OCI-LY3 (cell line): ENCODE measurements at regions not wholly inside any gene's neighbourhood (a gene's known extent, or its start where the extent isn't known, plus 50 kb on each side); places are given as distances from the start of the nearest gene placed in this dataset.

Experiments
- H2AFZ ChIP-seq: fragments of 200-600, 300-600 bp; shearing (Covaris generic); 2 replicates; pipeline ENCODE4 v1.6.0; 2014; ENCODE audit warnings: antibody characterized with exemption, low read depth, low read length
- H3K27ac ChIP-seq: fragments of 200-600, 300-600 bp; sonication (generic); 2 replicates; pipeline ENCODE4 v1.5.1; 2014; ENCODE audit warnings: mild to moderate bottlenecking, low read length, moderate library complexity, mixed read lengths
- H3K27me3 ChIP-seq: fragments of 200-600, 300-600 bp; sonication (generic); 2 replicates; pipeline ENCODE4 v1.6.1; 2014; ENCODE audit warnings: low read depth, low read length, mixed read lengths
- H3K36me3 ChIP-seq: fragments of 200-600, 300-600 bp; sonication (generic); replicated peaks from 2 replicates; pipeline ENCODE3; 2014; ENCODE audit warnings: low read depth, low read length, mixed read lengths
- H3K4me1 ChIP-seq: fragments of 300-600, 200-600 bp; sonication (generic); 2 replicates; pipeline ENCODE4 v1.6.1; 2014; ENCODE audit warnings: low read length, mixed read lengths
- H3K4me2 ChIP-seq: fragments of 200-600, 300-600 bp; sonication (generic); 2 replicates; pipeline ENCODE4 v1.6.1; 2014; ENCODE audit warnings: low read length, mixed read lengths
- H3K4me3 ChIP-seq: fragments of 300-600, 200-600 bp; sonication (generic); 2 replicates; pipeline ENCODE4 v1.5.1; 2014; ENCODE audit warnings: antibody characterized with exemption, mild to moderate bottlenecking, low read length, moderate library complexity
- H3K79me2 ChIP-seq: fragments of 300-600, 200-600 bp; shearing (Covaris generic); 2 replicates; pipeline ENCODE4 v1.6.1; 2014; ENCODE audit warnings: mild to moderate bottlenecking, low read length, mixed read lengths
- H3K9ac ChIP-seq: fragments of 300-600, 200-600 bp; shearing (Covaris generic); 2 replicates; pipeline ENCODE4 v1.6.0; 2014; ENCODE audit warnings: mild to moderate bottlenecking, low read length, moderate library complexity
- H3K9me3 ChIP-seq: fragments of 200-600, 300-600 bp; shearing (Covaris generic); 2 replicates; pipeline ENCODE4 v1.6.1; 2014; ENCODE audit warnings: low read length, mixed read lengths; ENCODE audit not compliant: insufficient read depth
- H4K20me1 ChIP-seq: fragments of 200-600, 300-600 bp; sonication (generic); 2 replicates; pipeline ENCODE4 v1.6.1; 2016; ENCODE audit warnings: low read length, mixed read lengths; ENCODE audit not compliant: insufficient read depth
- EZH2phosphoT487 ChIP-seq: fragments of 200-600 bp; shearing (Covaris generic); IDR thresholded peaks from 2 replicates; pipeline ENCODE4 v1.6.1; 2018; ENCODE audit warnings: antibody characterized with exemption, mixed run types, low read depth
- TF ChIP-seq, protein P1 (sequence below): fragments of 200-600, 300-600 bp; sonication (generic); IDR thresholded peaks from 2 replicates; pipeline ENCODE4 v1.5.1; 2014; ENCODE audit warnings: antibody characterized with exemption, low read length, low read depth

DNA sequence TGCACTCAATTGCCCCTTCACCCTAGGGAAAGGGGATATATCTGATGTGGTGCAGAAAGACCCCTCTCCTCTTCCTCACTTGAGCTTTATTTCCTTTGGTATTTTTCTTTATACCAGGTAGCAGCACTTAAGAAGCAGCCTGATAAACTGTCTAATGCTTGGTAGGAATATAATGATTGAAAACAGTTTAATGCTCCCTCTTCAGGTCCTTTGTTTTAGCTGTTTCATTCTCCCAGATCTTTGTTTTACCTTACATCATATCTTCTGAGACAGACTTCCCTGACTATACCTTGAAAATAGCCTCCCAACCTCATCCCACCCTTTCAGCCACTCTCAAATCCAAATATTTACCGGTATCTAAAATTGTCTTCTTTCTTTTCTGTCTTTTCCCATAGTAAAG is 87.9 kb downstream of the NUDT12 start:
- H3K4me3 ChIP-seq, result no peak overlapping the region
- H3K4me2 ChIP-seq, result no peak overlapping the region
- H3K4me1 ChIP-seq, result no peaks in the 10 kb centered on the region
- no peak for TF ChIP-seq EZH2phosphoT487
- TF ChIP-seq, protein P1, sequence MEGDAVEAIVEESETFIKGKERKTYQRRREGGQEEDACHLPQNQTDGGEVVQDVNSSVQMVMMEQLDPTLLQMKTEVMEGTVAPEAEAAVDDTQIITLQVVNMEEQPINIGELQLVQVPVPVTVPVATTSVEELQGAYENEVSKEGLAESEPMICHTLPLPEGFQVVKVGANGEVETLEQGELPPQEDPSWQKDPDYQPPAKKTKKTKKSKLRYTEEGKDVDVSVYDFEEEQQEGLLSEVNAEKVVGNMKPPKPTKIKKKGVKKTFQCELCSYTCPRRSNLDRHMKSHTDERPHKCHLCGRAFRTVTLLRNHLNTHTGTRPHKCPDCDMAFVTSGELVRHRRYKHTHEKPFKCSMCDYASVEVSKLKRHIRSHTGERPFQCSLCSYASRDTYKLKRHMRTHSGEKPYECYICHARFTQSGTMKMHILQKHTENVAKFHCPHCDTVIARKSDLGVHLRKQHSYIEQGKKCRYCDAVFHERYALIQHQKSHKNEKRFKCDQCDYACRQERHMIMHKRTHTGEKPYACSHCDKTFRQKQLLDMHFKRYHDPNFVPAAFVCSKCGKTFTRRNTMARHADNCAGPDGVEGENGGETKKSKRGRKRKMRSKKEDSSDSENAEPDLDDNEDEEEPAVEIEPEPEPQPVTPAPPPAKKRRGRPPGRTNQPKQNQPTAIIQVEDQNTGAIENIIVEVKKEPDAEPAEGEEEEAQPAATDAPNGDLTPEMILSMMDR, result no peak
- H3K9me3 ChIP-seq, result no peaks in the 10 kb centered on the region
- H3K27ac ChIP-seq, result no peak overlapping the region
- no peaks in the 10 kb centered on the region for H3K79me2 ChIP-seq
- no peak overlapping the region for H2AFZ ChIP-seq
- no peaks in the 10 kb centered on the region for H4K20me1 ChIP-seq
- no peaks in the 10 kb centered on the region for H3K36me3 ChIP-seq
- H3K9ac ChIP-seq, result no peak overlapping the region
- H3K27me3 ChIP-seq, result no peaks in the 10 kb centered on the region

DNA sequence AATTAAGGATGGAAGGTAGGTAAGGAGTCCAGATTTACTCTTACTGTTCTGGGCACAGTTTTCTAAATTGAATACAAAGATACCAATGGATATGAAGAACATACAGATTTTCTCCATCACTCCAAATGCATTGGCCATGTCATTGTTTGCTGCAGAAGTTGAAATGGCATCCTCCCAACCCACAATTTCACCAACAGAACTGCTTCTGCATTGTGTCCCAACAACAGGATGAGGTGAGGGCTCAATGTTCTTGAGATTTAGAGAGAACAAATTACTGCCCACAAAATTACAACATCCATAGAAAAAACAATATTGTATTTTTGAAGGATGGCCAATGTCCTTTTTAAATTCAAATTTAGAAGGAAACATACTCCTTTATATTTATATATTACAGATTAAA is 88.9 kb downstream of the NUDT12 start:
- H3K27ac ChIP-seq, result no peak overlapping the region
- H4K20me1 ChIP-seq, result no peaks in the 10 kb centered on the region
- no peak overlapping the region for H2AFZ ChIP-seq
- no peaks in the 10 kb centered on the region for H3K4me1 ChIP-seq
- TF ChIP-seq, protein P1, result no peak
- H3K27me3 ChIP-seq, result no peaks in the 10 kb centered on the region
- H3K9me3 ChIP-seq, result no peaks in the 10 kb centered on the region
- H3K79me2 ChIP-seq, result no peaks in the 10 kb centered on the region
- no peak overlapping the region for H3K4me2 ChIP-seq
- H3K9ac ChIP-seq, result no peak overlapping the region
- H3K36me3 ChIP-seq, result no peaks in the 10 kb centered on the region
- H3K4me3 ChIP-seq, result no peak overlapping the region

DNA sequence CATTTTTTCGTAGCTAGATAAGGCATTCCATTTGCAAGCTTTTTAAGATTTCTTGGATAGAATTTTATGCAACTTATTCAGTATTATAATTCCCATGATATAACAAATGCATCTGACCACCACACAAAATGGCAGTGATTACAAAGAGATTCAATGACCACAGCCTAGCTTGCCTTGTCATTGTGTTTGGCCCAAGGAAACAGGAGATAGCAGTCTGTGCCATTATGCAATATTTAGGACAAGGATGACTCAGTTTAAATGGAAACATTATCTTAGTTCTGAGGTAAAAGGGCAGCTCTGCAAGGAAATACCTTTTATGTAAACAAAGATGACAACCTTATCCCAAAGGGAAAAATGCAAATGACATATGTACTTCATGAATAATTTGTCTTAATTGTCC is 89.8 kb downstream of the NUDT12 start:
- no peaks in the 10 kb centered on the region for H3K4me1 ChIP-seq
- H3K79me2 ChIP-seq, result no peaks in the 10 kb centered on the region
- H3K4me3 ChIP-seq, result no peak overlapping the region
- TF ChIP-seq EZH2phosphoT487, result no peak
- TF ChIP-seq, protein P1, result no peak
- H3K4me2 ChIP-seq, result no peak overlapping the region
- H4K20me1 ChIP-seq, result no peaks in the 10 kb centered on the region
- H3K9me3 ChIP-seq, result no peaks in the 10 kb centered on the region
- H3K36me3 ChIP-seq, result no peaks in the 10 kb centered on the region
- no peak overlapping the region for H3K27ac ChIP-seq
- no peaks in the 10 kb centered on the region for H3K27me3 ChIP-seq
- no peak overlapping the region for H2AFZ ChIP-seq
- no peak overlapping the region for H3K9ac ChIP-seq

DNA sequence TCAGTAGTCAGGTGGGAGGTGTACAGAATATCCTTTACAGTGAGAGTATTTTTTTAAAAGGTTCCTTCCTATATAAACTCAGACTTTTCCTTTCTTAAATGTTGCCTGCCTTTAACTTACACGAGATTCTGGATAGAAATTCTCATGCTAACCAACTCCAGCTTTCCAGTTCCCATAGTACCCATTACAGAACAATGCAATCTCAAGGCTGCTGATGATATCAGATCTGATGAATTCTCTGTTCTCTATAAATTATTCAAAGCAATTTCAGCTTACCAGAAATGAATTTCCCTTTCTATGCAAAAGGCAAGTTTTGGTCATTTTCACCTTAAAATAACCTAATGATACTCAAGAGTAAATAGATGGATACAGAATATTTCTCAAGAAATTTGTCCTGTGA is 90.3 kb downstream of the NUDT12 start:
- Histone ChIP-seq H3K4me2 (no peak overlapping the region), H3K36me3 (no peaks in the 10 kb centered on the region), H3K27me3 (no peaks in the 10 kb centered on the region), H2AFZ (no peak overlapping the region), H3K9me3 (no peaks in the 10 kb centered on the region), H3K4me3 (no peak overlapping the region), H3K9ac (no peak overlapping the region), H4K20me1 (no peaks in the 10 kb centered on the region), H3K4me1 (no peaks in the 10 kb centered on the region), H3K79me2 (no peaks in the 10 kb centered on the region), H3K27ac (no peak overlapping the region)
- TF ChIP-seq EZH2phosphoT487, result no peak
- TF ChIP-seq, protein P1, result no peak
